ENCODE measurements at regions not wholly inside any gene's neighbourhood (a gene's known extent, or its start where the extent isn't known, plus 50 kb on each side); places are given as distances from the start of the nearest gene placed in this dataset.
A peak's percentile ranks its signal among the peaks of the same experiment; 100 is the strongest.

- H3K36me3 ChIP-seq (ENCODE audit: control insufficient read depth in 3 of 3, insufficient read depth in 2 of 3, low read depth in 1 of 3, low read length in 3 of 3): no peaks in the 10 kb centered on the region
- peaks cover 0 to 5% (median 2%) of the 10 kb centered on the region in 3 donors for H3K27me3 ChIP-seq (ENCODE audit: control insufficient read depth in 3 of 3, insufficient read depth in 3 of 3, low read length in 3 of 3)
- DNase-seq (no peak), FAIRE-seq (no peak)
- no peak overlapping the region for H3K27ac ChIP-seq (ENCODE audit: low read depth in 1 of 3, low read length in 2 of 3)
- no peak overlapping the region for H3K4me3 ChIP-seq (ENCODE audit: low read depth in 1 of 3, low read length in 3 of 3)
- WGBS, 3 donors: 65 to 72% (median 66%) methylated on average over 7 of the region's 7 CpGs
- H3K9me3 ChIP-seq (ENCODE audit: control insufficient read depth in 2 of 2, insufficient read depth in 1 of 2, low read depth in 1 of 2, low read length in 1 of 2): no peaks in the 10 kb centered on the region
- no peaks in the 10 kb centered on the region for H3K4me1 ChIP-seq (ENCODE audit: control insufficient read depth in 3 of 3, insufficient read depth in 2 of 3, low read depth in 1 of 3, low read length in 2 of 3)
Observed at GRCh38 chr2:237185553-237185925, 99.8 kb downstream of the COPS8 start.

- Histone ChIP-seq H3K4me3 (ENCODE audit: low read depth in 1 of 3, low read length in 3 of 3) (no peak overlapping the region), H3K4me1 (ENCODE audit: control insufficient read depth in 3 of 3, insufficient read depth in 2 of 3, low read depth in 1 of 3, low read length in 2 of 3) (no peaks in the 10 kb centered on the region), H3K36me3 (ENCODE audit: control insufficient read depth in 3 of 3, insufficient read depth in 2 of 3, low read depth in 1 of 3, low read length in 3 of 3) (no peaks in the 10 kb centered on the region), H3K9me3 (ENCODE audit: control insufficient read depth in 2 of 2, insufficient read depth in 1 of 2, low read depth in 1 of 2, low read length in 1 of 2) (no peaks in the 10 kb centered on the region), H3K27me3 (ENCODE audit: control insufficient read depth in 3 of 3, insufficient read depth in 3 of 3, low read length in 3 of 3) (peaks cover 0 to 2% (median 2%) of the 10 kb centered on the region in 3 donors), H3K27ac (ENCODE audit: low read depth in 1 of 3, low read length in 2 of 3) (no peak overlapping the region)
- 89 to 98% (median 90%) methylated on average over 5 of the region's 5 CpGs for WGBS, 3 donors
- DNase-seq: no peak
- no peak for FAIRE-seq
Observed at GRCh38 chr2:237189799-237190198, 104.1 kb downstream of the COPS8 start.

DNA sequence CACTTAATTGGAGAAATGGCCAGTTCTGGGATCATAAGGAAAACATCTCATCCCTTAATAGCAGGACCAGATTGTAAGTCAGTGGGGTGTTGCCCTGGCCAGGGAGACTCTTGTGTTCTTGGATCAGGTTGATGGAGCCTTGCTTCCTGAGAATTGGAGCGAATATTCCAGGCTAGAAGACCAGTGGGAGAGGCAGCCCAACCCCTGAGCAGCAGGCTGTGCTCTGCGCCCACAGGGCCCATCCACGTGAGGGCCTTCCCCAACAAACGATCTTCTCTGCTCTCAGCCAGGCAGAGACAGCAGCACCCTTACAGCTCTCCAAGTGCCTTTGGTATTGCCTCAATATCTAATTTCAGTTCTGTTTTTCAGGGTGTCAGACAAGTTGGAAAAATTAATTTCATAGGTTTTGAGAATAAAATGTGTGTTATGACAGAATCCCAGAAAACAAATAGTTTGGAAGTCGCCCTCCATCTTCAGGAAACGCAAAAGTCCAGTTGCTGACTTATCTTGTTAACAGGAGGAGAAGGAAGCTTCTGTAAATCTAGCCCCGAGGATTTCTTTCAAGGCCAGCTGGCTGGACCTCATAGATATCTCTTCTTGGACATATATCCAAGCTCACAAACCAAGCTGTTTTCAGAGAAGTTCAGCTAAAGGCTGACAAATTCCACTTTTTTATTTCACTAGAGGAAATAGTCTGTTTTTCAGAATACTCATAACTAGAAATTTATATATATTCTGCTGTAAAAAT, 105.5 kb downstream of the COPS8 start:
- 71 to 88% (median 78%) methylated on average over 7 of the region's 7 CpGs for WGBS, 3 donors
- no peak overlapping the region for H3K4me3 ChIP-seq (ENCODE audit: low read depth in 1 of 3, low read length in 3 of 3)
- no peaks in the 10 kb centered on the region for H3K4me1 ChIP-seq (ENCODE audit: control insufficient read depth in 3 of 3, insufficient read depth in 2 of 3, low read depth in 1 of 3, low read length in 2 of 3)
- FAIRE-seq (no peak), DNase-seq (no peak)
- H3K9me3 ChIP-seq (ENCODE audit: control insufficient read depth in 2 of 2, insufficient read depth in 1 of 2, low read depth in 1 of 2, low read length in 1 of 2): no peaks in the 10 kb centered on the region
- no peaks in the 10 kb centered on the region for H3K36me3 ChIP-seq (ENCODE audit: control insufficient read depth in 3 of 3, insufficient read depth in 2 of 3, low read depth in 1 of 3, low read length in 3 of 3)
- peak overlapping the region in 2 of 3 donors; percentile 21 to 55 for H3K27ac ChIP-seq (ENCODE audit: low read depth in 1 of 3, low read length in 2 of 3)
- H3K27me3 ChIP-seq (ENCODE audit: control insufficient read depth in 3 of 3, insufficient read depth in 3 of 3, low read length in 3 of 3): peaks cover 0 to 2% (median 2%) of the 10 kb centered on the region in 3 donors

DNA sequence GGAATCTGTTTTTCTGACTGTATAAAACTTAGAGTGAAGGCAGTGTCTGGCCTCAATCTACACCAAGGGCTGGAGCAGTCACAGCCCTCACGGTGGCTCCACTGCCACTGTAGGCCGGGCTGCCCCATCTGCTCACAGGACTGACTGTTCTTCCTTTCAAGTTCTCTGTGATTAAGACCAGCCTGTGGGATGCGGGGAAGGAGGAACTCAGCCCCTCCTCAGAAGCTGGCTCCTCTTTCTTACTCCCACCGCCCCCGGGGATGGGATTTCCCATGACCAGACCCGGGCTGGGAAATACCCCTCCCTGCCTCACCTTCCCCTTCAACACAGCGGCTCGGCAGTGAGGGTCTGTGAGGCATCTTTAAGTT, 106.0 kb downstream of the COPS8 start:
- peak overlapping the region in 2 of 3 donors; percentile 1 to 23 for H3K27ac ChIP-seq (ENCODE audit: low read depth in 1 of 3, low read length in 2 of 3)
- WGBS, 3 donors: 63 to 88% (median 76%) methylated on average over 8 of the region's 8 CpGs
- FAIRE-seq (no peak), DNase-seq (no peak)
- H3K4me3 ChIP-seq (ENCODE audit: low read depth in 1 of 3, low read length in 3 of 3): no peak overlapping the region
- H3K27me3 ChIP-seq (ENCODE audit: control insufficient read depth in 3 of 3, insufficient read depth in 3 of 3, low read length in 3 of 3): peaks cover 0 to 2% (median 0%) of the 10 kb centered on the region in 3 donors
- H3K36me3 ChIP-seq (ENCODE audit: control insufficient read depth in 3 of 3, insufficient read depth in 2 of 3, low read depth in 1 of 3, low read length in 3 of 3): no peaks in the 10 kb centered on the region
- no peaks in the 10 kb centered on the region for H3K4me1 ChIP-seq (ENCODE audit: control insufficient read depth in 3 of 3, insufficient read depth in 2 of 3, low read depth in 1 of 3, low read length in 2 of 3)
- H3K9me3 ChIP-seq (ENCODE audit: control insufficient read depth in 2 of 2, insufficient read depth in 1 of 2, low read depth in 1 of 2, low read length in 1 of 2): no peaks in the 10 kb centered on the region

DNA sequence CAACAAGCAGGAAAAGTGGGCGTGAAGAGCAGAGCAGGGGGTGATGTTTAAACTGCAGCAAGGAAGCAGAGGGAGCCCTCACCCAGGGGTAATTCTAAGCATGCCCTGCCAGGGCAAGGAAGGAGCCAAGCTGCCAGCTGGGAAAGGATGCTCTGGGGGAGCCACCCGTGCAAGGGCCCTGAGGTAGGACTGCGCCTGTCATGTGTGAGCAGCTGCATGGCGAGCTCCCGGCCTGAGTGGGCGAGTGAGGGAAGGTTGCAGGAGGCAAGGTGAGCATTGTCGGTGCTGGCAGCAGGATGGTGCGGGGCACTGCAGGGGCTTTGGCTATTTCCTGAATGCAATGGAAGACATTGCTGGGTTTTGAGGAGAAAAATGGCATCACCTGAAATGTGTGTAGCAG, 107.2 kb downstream of the COPS8 start:
- FAIRE-seq: no peak
- 85 to 93% (median 92%) methylated on average over 8 of the region's 8 CpGs for WGBS, 3 donors
- Histone ChIP-seq H3K27me3 (ENCODE audit: control insufficient read depth in 3 of 3, insufficient read depth in 3 of 3, low read length in 3 of 3) (peaks cover 0 to 2% (median 0%) of the 10 kb centered on the region in 3 donors), H3K9me3 (ENCODE audit: control insufficient read depth in 2 of 2, insufficient read depth in 1 of 2, low read depth in 1 of 2, low read length in 1 of 2) (no peaks in the 10 kb centered on the region), H3K27ac (ENCODE audit: low read depth in 1 of 3, low read length in 2 of 3) (no peak overlapping the region), H3K4me1 (ENCODE audit: control insufficient read depth in 3 of 3, insufficient read depth in 2 of 3, low read depth in 1 of 3, low read length in 2 of 3) (no peaks in the 10 kb centered on the region), H3K4me3 (ENCODE audit: low read depth in 1 of 3, low read length in 3 of 3) (no peak overlapping the region), H3K36me3 (ENCODE audit: control insufficient read depth in 3 of 3, insufficient read depth in 2 of 3, low read depth in 1 of 3, low read length in 3 of 3) (no peaks in the 10 kb centered on the region)
- no peak for DNase-seq

DNA sequence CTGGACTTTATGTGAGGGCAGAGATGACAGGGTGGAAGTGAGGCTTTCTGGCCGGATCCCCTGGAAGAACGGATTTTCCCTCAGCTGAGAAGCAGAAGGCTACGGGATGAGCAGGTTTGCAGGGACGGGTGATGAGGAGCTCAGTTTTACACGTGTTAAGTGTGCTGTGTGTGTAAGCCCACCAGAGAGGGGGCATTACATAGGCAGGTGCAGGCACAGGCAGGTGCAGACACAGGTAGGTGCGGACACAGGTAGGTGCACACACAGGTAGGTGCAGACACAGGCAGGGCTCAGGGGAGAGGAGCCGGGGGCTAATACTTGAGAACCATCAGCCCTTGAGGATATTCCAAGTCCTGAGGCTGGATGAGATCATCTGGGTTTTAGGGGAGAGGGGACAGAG, 107.7 kb downstream of the COPS8 start:
- DNase-seq (no peak), FAIRE-seq (no peak)
- 91 to 95% (median 92%) methylated on average over 6 to 7 of the region's 7 CpGs for WGBS, 3 donors
- Histone ChIP-seq H3K36me3 (ENCODE audit: control insufficient read depth in 3 of 3, insufficient read depth in 2 of 3, low read depth in 1 of 3, low read length in 3 of 3) (no peaks in the 10 kb centered on the region), H3K9me3 (ENCODE audit: control insufficient read depth in 2 of 2, insufficient read depth in 1 of 2, low read depth in 1 of 2, low read length in 1 of 2) (no peaks in the 10 kb centered on the region), H3K27me3 (ENCODE audit: control insufficient read depth in 3 of 3, insufficient read depth in 3 of 3, low read length in 3 of 3) (peaks cover 0 to 2% (median 0%) of the 10 kb centered on the region in 3 donors), H3K4me1 (ENCODE audit: control insufficient read depth in 3 of 3, insufficient read depth in 2 of 3, low read depth in 1 of 3, low read length in 2 of 3) (no peaks in the 10 kb centered on the region), H3K27ac (ENCODE audit: low read depth in 1 of 3, low read length in 2 of 3) (no peak overlapping the region), H3K4me3 (ENCODE audit: low read depth in 1 of 3, low read length in 3 of 3) (no peak overlapping the region)

GRCh38 chr2:237194081-237194480, 108.4 kb downstream of the COPS8 start:
- FAIRE-seq (no peak), DNase-seq (no peak)
- Histone ChIP-seq H3K4me1 (ENCODE audit: control insufficient read depth in 3 of 3, insufficient read depth in 2 of 3, low read depth in 1 of 3, low read length in 2 of 3) (no peaks in the 10 kb centered on the region), H3K27ac (ENCODE audit: low read depth in 1 of 3, low read length in 2 of 3) (no peak overlapping the region), H3K27me3 (ENCODE audit: control insufficient read depth in 3 of 3, insufficient read depth in 3 of 3, low read length in 3 of 3) (peaks cover 0 to 2% (median 0%) of the 10 kb centered on the region in 3 donors), H3K4me3 (ENCODE audit: low read depth in 1 of 3, low read length in 3 of 3) (no peak overlapping the region), H3K36me3 (ENCODE audit: control insufficient read depth in 3 of 3, insufficient read depth in 2 of 3, low read depth in 1 of 3, low read length in 3 of 3) (no peaks in the 10 kb centered on the region), H3K9me3 (ENCODE audit: control insufficient read depth in 2 of 2, insufficient read depth in 1 of 2, low read depth in 1 of 2, low read length in 1 of 2) (no peaks in the 10 kb centered on the region)
- WGBS, 3 donors: 65 to 79% (median 74%) methylated on average over 5 of the region's 5 CpGs

- DNase-seq (no peak), FAIRE-seq (no peak)
- Histone ChIP-seq H3K27me3 (ENCODE audit: control insufficient read depth in 3 of 3, insufficient read depth in 3 of 3, low read length in 3 of 3) (peaks cover 0 to 2% (median 0%) of the 10 kb centered on the region in 3 donors), H3K36me3 (ENCODE audit: control insufficient read depth in 3 of 3, insufficient read depth in 2 of 3, low read depth in 1 of 3, low read length in 3 of 3) (no peaks in the 10 kb centered on the region), H3K27ac (ENCODE audit: low read depth in 1 of 3, low read length in 2 of 3) (no peak overlapping the region), H3K4me3 (ENCODE audit: low read depth in 1 of 3, low read length in 3 of 3) (no peak overlapping the region), H3K4me1 (ENCODE audit: control insufficient read depth in 3 of 3, insufficient read depth in 2 of 3, low read depth in 1 of 3, low read length in 2 of 3) (no peaks in the 10 kb centered on the region), H3K9me3 (ENCODE audit: control insufficient read depth in 2 of 2, insufficient read depth in 1 of 2, low read depth in 1 of 2, low read length in 1 of 2) (peaks cover 0 to under 1% of the 10 kb centered on the region in 2 donors)
- 88 to 95% (median 90%) methylated on average over 6 of the region's 6 CpGs for WGBS, 3 donors
Observed at GRCh38 chr2:237194906-237195305, 109.2 kb downstream of the COPS8 start.

Measured in small intestine (tissue), 7 donors.